Mesendoderm (in vitro differentiated cells): ENCODE measurements at regions not wholly inside any gene's neighbourhood (a gene's known extent, or its start where the extent isn't known, plus 50 kb on each side); places are given as distances from the start of the nearest gene placed in this dataset.

ENCODE experiments used
- DNase-seq: peaks from one replicate; pipeline ENCODE4 v3.0.0; 2013
- H2AK5ac ChIP-seq: 2 replicates; pipeline ENCODE4 v1.6.1; 2013; ENCODE audit warnings: low read length, inconsistent platforms
- H2BK120ac ChIP-seq: 2 replicates; pipeline ENCODE4 v1.6.1; 2013; ENCODE audit warnings: low read depth, mild to moderate bottlenecking, low read length, moderate library complexity, mixed read lengths
- H2BK15ac ChIP-seq: replicated peaks from 2 replicates; pipeline ENCODE4 v1.6.1; 2013; ENCODE audit warnings: low read depth, mild to moderate bottlenecking, moderate library complexity
- H2BK5ac ChIP-seq: 2 replicates; pipeline ENCODE4 v1.6.1; 2013; ENCODE audit warnings: low read length, inconsistent platforms
- H3K18ac ChIP-seq: 2 replicates; pipeline ENCODE4 v1.6.1; 2013; ENCODE audit warnings: mild to moderate bottlenecking, low read length, mixed read lengths
- H3K23ac ChIP-seq: one replicate; pipeline ENCODE4 v1.6.1; 2013; ENCODE audit warnings: low read length
- H3K27ac ChIP-seq: 2 replicates; pipeline ENCODE4 v1.5.1; 2013; ENCODE audit warnings: low read depth, mild to moderate bottlenecking, inconsistent platforms, low read length, moderate library complexity
- H3K27me3 ChIP-seq: 2 replicates; pipeline ENCODE4 v1.6.1; 2013; ENCODE audit warnings: low read length, control low read depth, mild to moderate bottlenecking, inconsistent platforms; ENCODE audit not compliant: insufficient read depth, poor library complexity
- H3K36me3 ChIP-seq: 2 replicates; pipeline ENCODE4 v1.6.1; 2013; ENCODE audit warnings: low read length, inconsistent platforms; ENCODE audit not compliant: control insufficient read depth, insufficient read depth
- H3K4ac ChIP-seq: one replicate; pipeline ENCODE4 v1.6.1; 2013; ENCODE audit warnings: low read depth, mild to moderate bottlenecking, low read length, moderate library complexity
- H3K4me1 ChIP-seq: 2 replicates; pipeline ENCODE4 v1.6.1; 2013; ENCODE audit warnings: low read depth, low read length, inconsistent platforms; ENCODE audit not compliant: control insufficient read depth
- H3K4me2 ChIP-seq: 2 replicates; pipeline ENCODE4 v1.6.1; 2013; ENCODE audit warnings: low read length
- H3K4me3 ChIP-seq: 2 replicates; pipeline ENCODE4 v1.5.1; 2013; ENCODE audit warnings: mild to moderate bottlenecking, low read length
- H3K56ac ChIP-seq: one replicate; pipeline ENCODE4 v1.6.1; 2013; ENCODE audit warnings: low read length
- H3K79me1 ChIP-seq: 2 replicates; pipeline ENCODE4 v1.6.1; 2013; ENCODE audit warnings: low read length, inconsistent platforms
- H3K79me2 ChIP-seq: 2 replicates; pipeline ENCODE4 v1.6.1; 2013; ENCODE audit warnings: mild to moderate bottlenecking, low read length; ENCODE audit not compliant: control insufficient read depth, insufficient read depth
- H3K9ac ChIP-seq: 2 replicates; pipeline ENCODE4 v1.6.1; 2013; ENCODE audit warnings: low read length, inconsistent platforms
- H4K5ac ChIP-seq: one replicate; pipeline ENCODE4 v1.6.1; 2013; ENCODE audit warnings: low read length
- H4K8ac ChIP-seq: one replicate; pipeline ENCODE4 v1.6.1; 2013; ENCODE audit warnings: low read depth, mild to moderate bottlenecking, control low read depth, low read length, moderate library complexity
- WGBS: extraction: QIAGEN DNeasy Blood & Tissue Kit; methylation state at CpG from one replicate; pipeline ENCODE4 v1.1.7; 2013; ENCODE audit warnings: low lambda C conversion rate, missing lambda C conversion rate; ENCODE audit not compliant: insufficient coverage; ENCODE audit errors: extremely low coverage; 5-methylcytosine and 5-hydroxymethylcytosine counted together

- Histone ChIP-seq H3K4ac (no peak overlapping the region), H3K27me3 (no peaks in the 10 kb centered on the region), H3K36me3 (no peaks in the 10 kb centered on the region), H2BK5ac (no peak overlapping the region), H2BK120ac (no peak overlapping the region), H4K5ac (no peak overlapping the region), H3K9ac (no peak overlapping the region), H3K56ac (no peak overlapping the region), H3K27ac (no peak overlapping the region), H3K18ac (no peak overlapping the region), H4K8ac (no peak overlapping the region), H3K4me3 (no peak overlapping the region), H2BK15ac (no peak overlapping the region), H3K79me2 (no peaks in the 10 kb centered on the region), H3K4me1 (no peaks in the 10 kb centered on the region), H2AK5ac (no peak overlapping the region), H3K23ac (no peak overlapping the region), H3K79me1 (no peaks in the 10 kb centered on the region), H3K4me2 (no peak overlapping the region)
- no peak for DNase-seq
- WGBS = no CpG with 5 or more reads among the region's 3 CpGs
Measured at GRCh38 chr4:176886135-176886534, 93.4 kb upstream of the VEGFC start.

DNA sequence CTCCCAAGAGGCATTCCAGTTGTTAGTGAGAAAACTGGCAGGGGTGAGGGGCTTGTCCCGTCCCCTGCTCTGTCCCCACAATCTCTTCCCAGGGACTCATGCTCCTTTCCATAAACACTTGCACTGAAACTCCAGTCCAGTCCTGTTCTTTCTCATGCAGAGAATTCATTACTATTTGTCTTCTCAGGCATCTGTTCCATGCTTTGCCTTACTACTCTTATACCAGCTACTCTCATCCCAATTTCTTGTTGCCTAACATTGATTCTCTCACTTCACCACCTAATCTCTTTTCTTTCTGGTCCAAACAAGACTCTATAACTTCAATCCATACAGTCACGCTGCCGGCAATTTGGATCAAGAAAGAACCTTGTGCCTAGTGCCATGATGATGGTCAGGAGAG, 97.1 kb upstream of the VEGFC start:
- Histone ChIP-seq H2BK5ac (no peak overlapping the region), H3K4me1 (no peaks in the 10 kb centered on the region), H3K4ac (no peak overlapping the region), H2BK120ac (no peak overlapping the region), H3K79me1 (no peaks in the 10 kb centered on the region), H4K8ac (no peak overlapping the region), H3K23ac (no peak overlapping the region), H3K9ac (no peak overlapping the region), H2BK15ac (no peak overlapping the region), H4K5ac (no peak overlapping the region), H3K18ac (no peak overlapping the region), H3K27me3 (no peaks in the 10 kb centered on the region), H3K36me3 (no peaks in the 10 kb centered on the region), H3K4me3 (no peak overlapping the region), H3K4me2 (no peak overlapping the region), H3K27ac (no peak overlapping the region), H2AK5ac (no peak overlapping the region), H3K56ac (no peak overlapping the region), H3K79me2 (no peaks in the 10 kb centered on the region)
- DNase-seq = no peak
- WGBS = no CpG with 5 or more reads among the region's 3 CpGs

GRCh38 chr4:176894498-176894897, 101.8 kb upstream of the VEGFC start:
- no CpG with 5 or more reads among the region's 3 CpGs for WGBS
- no peak overlapping the region for H3K23ac ChIP-seq

GRCh38 chr4:176896211-176896610, 103.5 kb upstream of the VEGFC start:
- no peaks in the 10 kb centered on the region for H3K79me1 ChIP-seq
- WGBS = no CpG with 5 or more reads among the region's 5 CpGs
- no peak overlapping the region for H3K4me3 ChIP-seq
- H4K8ac ChIP-seq = no peak overlapping the region
- no peaks in the 10 kb centered on the region for H3K4me1 ChIP-seq
- no peak for DNase-seq
- H2BK5ac ChIP-seq = no peak overlapping the region
- no peaks in the 10 kb centered on the region for H3K79me2 ChIP-seq
- H3K23ac ChIP-seq = no peak overlapping the region
- H3K27ac ChIP-seq = no peak overlapping the region
- H2BK120ac ChIP-seq = no peak overlapping the region
- no peak overlapping the region for H2AK5ac ChIP-seq
- no peak overlapping the region for H3K4me2 ChIP-seq
- no peaks in the 10 kb centered on the region for H3K27me3 ChIP-seq
- H3K18ac ChIP-seq = no peak overlapping the region
- H3K36me3 ChIP-seq = no peaks in the 10 kb centered on the region
- no peak overlapping the region for H3K56ac ChIP-seq
- no peak overlapping the region for H3K4ac ChIP-seq
- no peak overlapping the region for H4K5ac ChIP-seq
- no peak overlapping the region for H3K9ac ChIP-seq
- H2BK15ac ChIP-seq = no peak overlapping the region

More at GRCh38 chr4:176894498-176894897, 101.8 kb upstream of the VEGFC start:
- H3K4me3 ChIP-seq = no peak overlapping the region
- no peaks in the 10 kb centered on the region for H3K36me3 ChIP-seq
- H3K27ac ChIP-seq = no peak overlapping the region
- no peak overlapping the region for H4K5ac ChIP-seq
- no peaks in the 10 kb centered on the region for H3K27me3 ChIP-seq
- no peak overlapping the region for H3K4ac ChIP-seq
- no peaks in the 10 kb centered on the region for H3K79me2 ChIP-seq
- no peak overlapping the region for H2AK5ac ChIP-seq
- no peak overlapping the region for H4K8ac ChIP-seq
- H2BK120ac ChIP-seq = no peak overlapping the region
- H3K4me1 ChIP-seq = no peaks in the 10 kb centered on the region
- no peak overlapping the region for H3K4me2 ChIP-seq
- no peak for DNase-seq
- H2BK15ac ChIP-seq = no peak overlapping the region
- H3K56ac ChIP-seq = no peak overlapping the region
- no peaks in the 10 kb centered on the region for H3K79me1 ChIP-seq
- H3K9ac ChIP-seq = no peak overlapping the region
- H3K18ac ChIP-seq = no peak overlapping the region
- H2BK5ac ChIP-seq = no peak overlapping the region

DNA sequence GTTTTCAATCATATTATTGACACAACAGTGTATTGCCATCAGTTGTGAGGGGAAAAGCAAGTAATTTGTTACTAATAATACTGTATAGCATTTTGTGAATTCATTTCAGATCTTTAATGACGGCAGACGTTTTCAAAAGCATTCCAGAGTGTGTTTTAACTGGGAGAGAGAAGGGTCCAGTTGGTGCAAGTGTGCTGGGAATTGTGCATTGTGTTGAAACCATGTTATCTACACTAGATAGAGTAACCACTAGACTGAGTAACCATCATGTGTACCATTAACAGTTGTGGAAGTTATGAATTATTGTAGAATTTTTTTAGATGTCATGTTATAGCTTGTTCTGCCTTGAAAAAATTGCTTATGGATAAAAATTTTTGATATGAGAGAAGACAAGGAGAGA, 104.5 kb upstream of the VEGFC start:
- H3K56ac ChIP-seq = no peak overlapping the region

DNA sequence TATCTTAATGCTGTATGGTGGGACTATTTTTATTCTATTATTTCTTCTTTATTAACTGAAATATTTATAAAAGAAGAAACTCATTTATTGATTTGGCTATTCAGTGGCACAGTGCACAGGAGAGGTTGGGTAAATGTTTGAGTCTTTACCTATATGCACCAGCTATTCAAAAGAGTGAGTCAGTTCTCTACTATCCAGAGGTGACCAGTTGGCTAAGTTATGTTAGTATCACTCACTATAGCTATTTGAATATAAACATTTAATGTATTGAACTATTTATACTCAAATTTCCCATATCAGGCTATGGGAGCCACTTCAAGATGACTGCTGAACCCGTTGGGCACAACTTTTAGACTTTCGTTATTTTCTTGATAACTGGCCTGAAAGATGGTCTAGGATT, 106.1 kb upstream of the VEGFC start:
- H3K79me2 ChIP-seq = no peaks in the 10 kb centered on the region
- WGBS = no CpG with 5 or more reads among the region's 2 CpGs
- H3K18ac ChIP-seq = no peak overlapping the region
- H3K4me3 ChIP-seq = no peak overlapping the region
- no peak overlapping the region for H3K4ac ChIP-seq
- no peak overlapping the region for H2BK120ac ChIP-seq
- H3K56ac ChIP-seq = no peak overlapping the region
- DNase-seq = no peak
- no peak overlapping the region for H4K5ac ChIP-seq
- H3K36me3 ChIP-seq = no peaks in the 10 kb centered on the region
- no peak overlapping the region for H3K9ac ChIP-seq
- no peaks in the 10 kb centered on the region for H3K4me1 ChIP-seq
- H3K27ac ChIP-seq = no peak overlapping the region
- no peak overlapping the region for H2BK15ac ChIP-seq
- no peak overlapping the region for H3K23ac ChIP-seq
- H2BK5ac ChIP-seq = no peak overlapping the region
- no peak overlapping the region for H4K8ac ChIP-seq
- H3K4me2 ChIP-seq = no peak overlapping the region
- no peaks in the 10 kb centered on the region for H3K27me3 ChIP-seq
- no peak overlapping the region for H2AK5ac ChIP-seq
- H3K79me1 ChIP-seq = no peaks in the 10 kb centered on the region

More for the DNA sequence above, 104.5 kb upstream of the VEGFC start:
- Histone ChIP-seq H3K4me3 (no peak overlapping the region), H4K5ac (no peak overlapping the region), H3K18ac (no peak overlapping the region), H3K36me3 (no peaks in the 10 kb centered on the region), H3K79me1 (no peaks in the 10 kb centered on the region), H3K4me2 (no peak overlapping the region), H3K23ac (no peak overlapping the region), H3K9ac (no peak overlapping the region), H3K4me1 (no peaks in the 10 kb centered on the region), H2BK120ac (no peak overlapping the region), H2AK5ac (no peak overlapping the region), H3K4ac (no peak overlapping the region), H3K79me2 (no peaks in the 10 kb centered on the region), H3K27ac (no peak overlapping the region), H3K27me3 (no peaks in the 10 kb centered on the region), H2BK5ac (no peak overlapping the region), H2BK15ac (no peak overlapping the region), H4K8ac (peak overlapping the region; percentile 56)
- no CpG with 5 or more reads among the region's 2 CpGs for WGBS
- no peak for DNase-seq
